H7 (cell line): ENCODE measurements at regions not wholly inside any gene's neighbourhood (a gene's known extent, or its start where the extent isn't known, plus 50 kb on each side); places are given as distances from the start of the nearest gene placed in this dataset.
A peak's percentile ranks its signal among the peaks of the same experiment; 100 is the strongest.
"Not testable (repeated sequence)": the region's sequence is repeated elsewhere in the genome, so short reads cannot be mapped to it uniquely, and the experiment has no call there.

Experiments
- DNase-seq: peaks from one replicate; pipeline ENCODE4 v3.0.0; 2012
- H3K27me3 ChIP-seq: 2 replicates; pipeline ENCODE4 v1.6.0; 2011; ENCODE audit warnings: mild to moderate bottlenecking, low read length; ENCODE audit not compliant: control insufficient read depth, insufficient read depth
- H3K36me3 ChIP-seq: replicated peaks from 2 replicates; pipeline ENCODE4 v1.5.1; 2011; ENCODE audit warnings: low read length; ENCODE audit not compliant: control insufficient read depth, insufficient read depth
- H3K4me3 ChIP-seq: 2 replicates; pipeline ENCODE4 v1.5.1; 2011; ENCODE audit warnings: low read depth, mild to moderate bottlenecking, control low read depth, low read length, moderate library complexity; ENCODE audit not compliant: insufficient read depth

- Histone ChIP-seq H3K4me3 (no peak overlapping the region), H3K36me3 (no peaks in the 10 kb centered on the region), H3K27me3 (no peaks in the 10 kb centered on the region)
- DNase-seq = no peak
Observed at GRCh38 chr2:58594762-58595161, 353.6 kb upstream of the FANCL start.

- no peaks in the 10 kb centered on the region for H3K27me3 ChIP-seq
- no peaks in the 10 kb centered on the region for H3K36me3 ChIP-seq
- no peak overlapping the region for H3K4me3 ChIP-seq
- no peak for DNase-seq
Observed at GRCh38 chr2:58594175-58594574, 353.1 kb upstream of the FANCL start.

- H3K36me3 ChIP-seq, H3K4me3 ChIP-seq, DNase-seq, H3K27me3 ChIP-seq: not testable (repeated sequence)
Observed at GRCh38 chr2:58586178-58586577, 345.1 kb upstream of the FANCL start.

GRCh38 chr2:58585233-58585632 lies 344.1 kb upstream of the FANCL start:
- no peaks in the 10 kb centered on the region for H3K36me3 ChIP-seq
- no peaks in the 10 kb centered on the region for H3K27me3 ChIP-seq
- DNase-seq = no peak
- no peak overlapping the region for H3K4me3 ChIP-seq

- Histone ChIP-seq H3K27me3 (no peaks in the 10 kb centered on the region), H3K36me3 (no peaks in the 10 kb centered on the region), H3K4me3 (no peak overlapping the region)
- no peak for DNase-seq
Observed at GRCh38 chr2:58584606-58585118, 343.5 kb upstream of the FANCL start.

- H3K36me3 ChIP-seq = no peaks in the 10 kb centered on the region
- no peak for DNase-seq
- no peaks in the 10 kb centered on the region for H3K27me3 ChIP-seq
- no peak overlapping the region for H3K4me3 ChIP-seq
Observed at GRCh38 chr2:58578276-58578675, 337.2 kb upstream of the FANCL start.

- Histone ChIP-seq H3K36me3 (no peaks in the 10 kb centered on the region), H3K4me3 (no peak overlapping the region), H3K27me3 (no peaks in the 10 kb centered on the region)
- DNase-seq = no peak
Observed at GRCh38 chr2:58574873-58575272, 333.7 kb upstream of the FANCL start.

- no peaks in the 10 kb centered on the region for H3K27me3 ChIP-seq
- no peak overlapping the region for H3K4me3 ChIP-seq
- DNase-seq = no peak
- no peaks in the 10 kb centered on the region for H3K36me3 ChIP-seq
Observed at GRCh38 chr2:58572731-58573130, 331.6 kb upstream of the FANCL start.

GRCh38 chr2:58571181-58571852 lies 330.2 kb upstream of the FANCL start:
- Histone ChIP-seq H3K27me3 (no peaks in the 10 kb centered on the region), H3K36me3 (no peaks in the 10 kb centered on the region), H3K4me3 (no peak overlapping the region)
- peak; percentile 59 for DNase-seq

GRCh38 chr2:58569475-58570185 lies 328.5 kb upstream of the FANCL start:
- H3K36me3 ChIP-seq = no peaks in the 10 kb centered on the region
- H3K4me3 ChIP-seq = no peak overlapping the region
- H3K27me3 ChIP-seq = no peaks in the 10 kb centered on the region
- no peak for DNase-seq

- no peak for DNase-seq
- no peaks in the 10 kb centered on the region for H3K27me3 ChIP-seq
- H3K36me3 ChIP-seq = no peaks in the 10 kb centered on the region
- H3K4me3 ChIP-seq = no peak overlapping the region
Observed at GRCh38 chr2:58568901-58569300, 327.8 kb upstream of the FANCL start.

GRCh38 chr2:58562276-58562675 lies 321.2 kb upstream of the FANCL start:
- H3K36me3 ChIP-seq = no peaks in the 10 kb centered on the region
- no peak overlapping the region for H3K4me3 ChIP-seq
- H3K27me3 ChIP-seq = no peaks in the 10 kb centered on the region
- DNase-seq = no peak

GRCh38 chr2:58560531-58560930 lies 319.4 kb upstream of the FANCL start:
- no peak for DNase-seq
- no peak overlapping the region for H3K4me3 ChIP-seq
- no peaks in the 10 kb centered on the region for H3K27me3 ChIP-seq
- no peaks in the 10 kb centered on the region for H3K36me3 ChIP-seq

- no peaks in the 10 kb centered on the region for H3K36me3 ChIP-seq
- no peak for DNase-seq
- no peak overlapping the region for H3K4me3 ChIP-seq
- H3K27me3 ChIP-seq = no peaks in the 10 kb centered on the region
Observed at GRCh38 chr2:58558881-58559280, 317.8 kb upstream of the FANCL start.

GRCh38 chr2:58557176-58557575 lies 316.1 kb upstream of the FANCL start:
- no peaks in the 10 kb centered on the region for H3K36me3 ChIP-seq
- DNase-seq = no peak
- H3K4me3 ChIP-seq = no peak overlapping the region
- no peaks in the 10 kb centered on the region for H3K27me3 ChIP-seq
